Liver (tissue), 3 donors: ENCODE measurements at regions not wholly inside any gene's neighbourhood (a gene's known extent, or its start where the extent isn't known, plus 50 kb on each side); places are given as distances from the start of the nearest gene placed in this dataset.

Source experiments
- FOXA1 ChIP-seq: IDR thresholded peaks from 2 replicates; pipeline ENCODE4 v1.6.1; 2016; ENCODE audit warnings: antibody characterized with exemption
- HNF4A ChIP-seq, 2 donors: conservative IDR thresholded peaks; 2 replicates each; pipeline ENCODE4 v1.6.1; 2016; ENCODE audit warnings: antibody characterized with exemption in 2 of 2, mild to moderate bottlenecking in 2 of 2
- JUND ChIP-seq, 2 donors: IDR thresholded peaks; 2 replicates each; pipeline ENCODE4 v1.6.1; 2016; ENCODE audit warnings: antibody characterized with exemption in 2 of 2
- RAD21 ChIP-seq, 2 donors: IDR thresholded peaks; 2 replicates each; pipeline ENCODE4 v1.6.1; 2016; ENCODE audit warnings: antibody characterized with exemption in 2 of 2, mild to moderate bottlenecking in 2 of 2
- TAF1 ChIP-seq: conservative IDR thresholded peaks from 2 replicates; pipeline ENCODE4 v1.6.1; 2016; ENCODE audit warnings: antibody characterized with exemption, mild to moderate bottlenecking
- YY1 ChIP-seq: IDR thresholded peaks from 2 replicates; pipeline ENCODE4 v1.6.1; 2016; ENCODE audit warnings: antibody characterized with exemption, mild to moderate bottlenecking
- TF ChIP-seq, protein P1 (sequence below): fragments of 150-350 bp; IDR thresholded peaks from 2 replicates; pipeline ENCODE4 v1.5.1; 2017; ENCODE audit warnings: improper control_type of control experiment, low read depth, low read length; ENCODE audit not compliant: missing input control
- donor health status: healthy.
- donor health status: healthy.

GRCh38 chrX:40224658-40225057 lies 126.9 kb upstream of the BCOR start:
- TF ChIP-seq, protein P1, sequence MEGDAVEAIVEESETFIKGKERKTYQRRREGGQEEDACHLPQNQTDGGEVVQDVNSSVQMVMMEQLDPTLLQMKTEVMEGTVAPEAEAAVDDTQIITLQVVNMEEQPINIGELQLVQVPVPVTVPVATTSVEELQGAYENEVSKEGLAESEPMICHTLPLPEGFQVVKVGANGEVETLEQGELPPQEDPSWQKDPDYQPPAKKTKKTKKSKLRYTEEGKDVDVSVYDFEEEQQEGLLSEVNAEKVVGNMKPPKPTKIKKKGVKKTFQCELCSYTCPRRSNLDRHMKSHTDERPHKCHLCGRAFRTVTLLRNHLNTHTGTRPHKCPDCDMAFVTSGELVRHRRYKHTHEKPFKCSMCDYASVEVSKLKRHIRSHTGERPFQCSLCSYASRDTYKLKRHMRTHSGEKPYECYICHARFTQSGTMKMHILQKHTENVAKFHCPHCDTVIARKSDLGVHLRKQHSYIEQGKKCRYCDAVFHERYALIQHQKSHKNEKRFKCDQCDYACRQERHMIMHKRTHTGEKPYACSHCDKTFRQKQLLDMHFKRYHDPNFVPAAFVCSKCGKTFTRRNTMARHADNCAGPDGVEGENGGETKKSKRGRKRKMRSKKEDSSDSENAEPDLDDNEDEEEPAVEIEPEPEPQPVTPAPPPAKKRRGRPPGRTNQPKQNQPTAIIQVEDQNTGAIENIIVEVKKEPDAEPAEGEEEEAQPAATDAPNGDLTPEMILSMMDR, result no peak
- TF ChIP-seq TAF1, result no peak
- TF ChIP-seq FOXA1, result no peak
- TF ChIP-seq JUND (IDR thresholded peaks at IDR 0.05), result no peak
- TF ChIP-seq YY1, result no peak
- no peak for TF ChIP-seq HNF4A (conservative IDR thresholded peaks at IDR 0.05)
- TF ChIP-seq RAD21 (IDR thresholded peaks at IDR 0.05), result no peak
